Naive B cell (primary cell): ENCODE measurements at regions not wholly inside any gene's neighbourhood (a gene's known extent, or its start where the extent isn't known, plus 50 kb on each side); places are given as distances from the start of the nearest gene placed in this dataset.
A peak's percentile ranks its signal among the peaks of the same experiment; 100 is the strongest.
"Not testable (repeated sequence)": the region's sequence is repeated elsewhere in the genome, so short reads cannot be mapped to it uniquely, and the experiment has no call there.

ENCODE experiments used
- ATAC-seq, 2 donors: fragments of 150-1000 bp; cut with Tn5 transposase; 2 replicates each; pipeline ENCODE4 v1.10.0; 2021; ENCODE audit warnings: low read depth in 2 of 2, mild to moderate bottlenecking in 2 of 2, moderate library complexity in 2 of 2
- DNase-seq: peaks from one replicate; pipeline ENCODE4 v3.0.0; 2022
- H3K27ac Mint-ChIP-seq, 6 donors: one replicate each; pipeline ENCODE4 v1.8.0; 2020 to 2022; ENCODE audit warnings: mild to moderate bottlenecking in 6 of 6, mixed read lengths in 6 of 6, moderate library complexity in 5 of 6, inconsistent platforms in 2 of 6
- H3K27me3 Mint-ChIP-seq, 3 donors: one replicate each; pipeline ENCODE4 v1.8.0; 2021 to 2022; ENCODE audit warnings: mixed read lengths in 3 of 3, mild to moderate bottlenecking in 1 of 3
- H3K36me3 Mint-ChIP-seq, 2 donors: one replicate each; pipeline ENCODE4 v1.8.0; 2020 to 2022; ENCODE audit warnings: mixed read lengths in 2 of 2, inconsistent platforms in 1 of 2, mild to moderate bottlenecking in 1 of 2
- H3K4me1 Mint-ChIP-seq, 3 donors: one replicate each; pipeline ENCODE4 v1.8.0; 2020 to 2022; ENCODE audit warnings: mixed read lengths in 3 of 3, inconsistent platforms in 1 of 3, mild to moderate bottlenecking in 1 of 3, moderate library complexity in 1 of 3
- H3K4me3 Mint-ChIP-seq, 8 donors: one replicate each; pipeline ENCODE4 v1.8.0; 2020 to 2022; ENCODE audit warnings: mild to moderate bottlenecking in 8 of 8, mixed read lengths in 8 of 8, moderate library complexity in 8 of 8, inconsistent platforms in 2 of 8
- H3K9me3 Mint-ChIP-seq, 7 donors: one replicate each; pipeline ENCODE4 v1.8.0; 2020 to 2022; ENCODE audit warnings: mixed read lengths in 7 of 7, mild to moderate bottlenecking in 5 of 7, inconsistent platforms in 2 of 7, moderate library complexity in 1 of 7

DNA sequence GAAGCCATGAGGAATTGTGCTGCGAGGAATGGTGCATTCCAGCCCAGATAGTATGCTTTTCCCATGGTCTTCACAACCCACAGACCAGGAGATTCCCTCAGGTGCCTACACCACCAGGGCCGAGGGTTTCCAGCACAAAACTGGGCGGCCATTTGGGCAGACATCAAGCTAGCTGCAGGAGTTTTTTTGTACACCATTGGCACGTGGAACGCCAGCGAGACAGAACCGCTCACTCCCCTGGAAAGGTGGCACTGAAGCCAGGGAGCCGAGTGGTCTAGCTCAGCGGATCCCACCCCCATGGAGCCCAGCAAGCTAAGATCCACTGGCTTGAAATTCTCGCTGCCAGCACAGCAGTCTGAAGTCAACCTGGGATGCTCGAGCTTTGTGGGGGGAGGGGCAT is 228.6 kb upstream of the SLC30A5 start:
- H3K4me3 Mint-ChIP-seq, DNase-seq, H3K27ac Mint-ChIP-seq, H3K4me1 Mint-ChIP-seq, ATAC-seq: not testable (repeated sequence)
- H3K9me3 Mint-ChIP-seq, result peaks cover 9 to 26% (median 13%) of the 10 kb centered on the region in 7 donors
- peaks cover 27 to 48% (median 43%) of the 10 kb centered on the region in 3 donors for H3K27me3 Mint-ChIP-seq
- H3K36me3 Mint-ChIP-seq, result peaks cover 0 to 14% of the 10 kb centered on the region in 2 donors

GRCh38 chr5:68872088-68872839 is 221.6 kb upstream of the SLC30A5 start:
- peaks cover 0 to 1% (median 0%) of the 10 kb centered on the region in 7 donors for H3K9me3 Mint-ChIP-seq
- ATAC-seq, result no peak
- H3K4me1 Mint-ChIP-seq, result no peaks in the 10 kb centered on the region
- peaks cover 0 to 13% (median 4%) of the 10 kb centered on the region in 3 donors for H3K27me3 Mint-ChIP-seq
- H3K36me3 Mint-ChIP-seq, result no peaks in the 10 kb centered on the region
- H3K4me3 Mint-ChIP-seq, result no peak overlapping the region
- peak overlapping the region in 1 of 6 donors; percentile 30 for H3K27ac Mint-ChIP-seq
- no peak for DNase-seq

GRCh38 chr5:68873198-68873597 is 220.6 kb upstream of the SLC30A5 start:
- H3K36me3 Mint-ChIP-seq, result no peaks in the 10 kb centered on the region
- H3K27ac Mint-ChIP-seq, result no peak overlapping the region
- H3K9me3 Mint-ChIP-seq, result peaks cover 0 to 1% (median 0%) of the 10 kb centered on the region in 7 donors
- ATAC-seq (no peak), DNase-seq (no peak)
- no peaks in the 10 kb centered on the region for H3K4me1 Mint-ChIP-seq
- H3K27me3 Mint-ChIP-seq, result peaks cover 0 to 5% (median 0%) of the 10 kb centered on the region in 3 donors
- H3K4me3 Mint-ChIP-seq, result no peak overlapping the region

DNA sequence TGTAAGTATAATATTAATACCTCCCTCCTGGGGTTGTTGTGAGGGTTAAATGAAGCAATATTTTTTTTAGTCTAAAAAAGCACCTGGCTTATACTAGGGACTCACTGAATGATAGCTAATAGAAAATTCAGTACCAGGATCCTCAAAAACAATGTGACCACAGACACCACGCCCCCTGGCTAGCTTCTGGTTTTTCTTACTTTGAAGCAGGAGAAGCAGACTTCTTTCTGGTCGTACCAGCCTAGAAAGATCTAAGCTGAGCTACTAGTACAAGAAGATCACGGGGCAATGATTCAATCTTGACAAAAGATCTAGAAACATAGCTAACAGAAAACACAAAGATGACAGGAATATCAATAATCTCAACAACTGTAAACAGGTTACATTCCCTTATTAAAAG is 218.5 kb upstream of the SLC30A5 start:
- peak overlapping the region in 1 of 6 donors; percentile 16 for H3K27ac Mint-ChIP-seq
- no peaks in the 10 kb centered on the region for H3K27me3 Mint-ChIP-seq
- no peak for ATAC-seq
- no peaks in the 10 kb centered on the region for H3K4me1 Mint-ChIP-seq
- DNase-seq, result no peak
- no peaks in the 10 kb centered on the region for H3K36me3 Mint-ChIP-seq
- no peak overlapping the region for H3K4me3 Mint-ChIP-seq
- peaks cover 0 to 2% (median 0%) of the 10 kb centered on the region in 7 donors for H3K9me3 Mint-ChIP-seq

DNA sequence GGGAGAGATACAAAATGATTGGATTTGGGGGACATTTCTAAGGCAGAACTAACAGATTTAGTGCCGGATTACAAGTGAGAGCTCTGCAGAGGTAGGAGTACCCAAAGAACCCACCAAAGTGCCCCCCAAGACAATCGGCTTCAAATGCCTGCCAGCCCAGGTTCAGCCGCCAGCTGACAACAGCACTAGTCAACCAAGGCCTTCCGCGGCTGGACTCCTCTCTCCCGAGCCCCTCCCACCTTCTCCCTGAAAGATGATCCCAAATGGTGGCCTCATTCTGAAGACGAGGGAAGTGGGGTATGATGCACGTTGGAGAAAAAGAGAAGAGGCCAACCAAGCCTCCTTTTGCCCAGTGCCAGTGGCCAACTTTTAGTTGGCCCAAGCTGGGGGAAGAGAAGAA is 210.4 kb upstream of the SLC30A5 start:
- no peak overlapping the region for H3K4me3 Mint-ChIP-seq
- H3K27ac Mint-ChIP-seq, result peak overlapping the region in 1 of 6 donors; percentile 15

DNA sequence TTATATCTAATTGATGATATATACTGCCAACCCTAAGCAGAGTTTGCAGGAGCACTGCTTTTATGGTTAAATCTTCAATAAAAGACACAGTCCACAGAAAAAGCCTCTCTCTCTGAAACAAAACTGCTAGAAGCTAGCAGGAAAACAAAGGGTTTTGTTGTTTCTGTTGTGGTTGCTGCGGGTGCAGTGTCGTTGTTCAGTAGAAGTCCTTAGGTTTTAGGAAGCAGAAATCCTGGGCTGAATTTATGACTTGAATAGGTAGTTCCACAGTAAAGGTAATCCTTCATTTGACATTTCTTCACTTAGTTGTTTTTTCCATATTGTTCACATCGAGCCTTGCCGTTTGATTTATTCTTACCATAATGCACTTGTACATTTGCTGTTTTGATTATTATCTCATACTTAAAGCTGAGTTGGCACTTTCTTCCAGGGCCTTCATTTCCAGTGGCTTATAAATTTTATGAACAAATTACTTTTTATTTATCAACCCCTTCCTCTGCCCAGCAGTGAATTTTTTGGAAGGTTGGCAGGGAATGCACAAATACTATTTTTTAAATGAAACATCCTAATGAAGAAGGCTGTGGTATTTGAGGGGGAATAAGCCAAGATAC is 209.6 kb upstream of the SLC30A5 start:
- Mint-ChIP-seq H3K36me3 (no peaks in the 10 kb centered on the region), H3K9me3 (peaks cover 0 to 5% (median 0%) of the 10 kb centered on the region in 7 donors), H3K4me1 (peaks cover 0 to 5% (median 0%) of the 10 kb centered on the region in 3 donors), H3K4me3 (no peak overlapping the region), H3K27ac (peak overlapping the region in 1 of 6 donors; percentile 10), H3K27me3 (peaks cover 0 to 10% (median 0%) of the 10 kb centered on the region in 3 donors)
- ATAC-seq (no peak), DNase-seq (no peak)

More for the DNA sequence above, 210.4 kb upstream of the SLC30A5 start:
- Mint-ChIP-seq H3K36me3 (no peaks in the 10 kb centered on the region), H3K4me1 (peaks cover 0 to 5% (median 0%) of the 10 kb centered on the region in 3 donors), H3K9me3 (peaks cover 0 to 5% (median 0%) of the 10 kb centered on the region in 7 donors), H3K27me3 (peaks cover 0 to 10% (median 0%) of the 10 kb centered on the region in 3 donors)
- no peak for ATAC-seq
- no peak for DNase-seq

DNA sequence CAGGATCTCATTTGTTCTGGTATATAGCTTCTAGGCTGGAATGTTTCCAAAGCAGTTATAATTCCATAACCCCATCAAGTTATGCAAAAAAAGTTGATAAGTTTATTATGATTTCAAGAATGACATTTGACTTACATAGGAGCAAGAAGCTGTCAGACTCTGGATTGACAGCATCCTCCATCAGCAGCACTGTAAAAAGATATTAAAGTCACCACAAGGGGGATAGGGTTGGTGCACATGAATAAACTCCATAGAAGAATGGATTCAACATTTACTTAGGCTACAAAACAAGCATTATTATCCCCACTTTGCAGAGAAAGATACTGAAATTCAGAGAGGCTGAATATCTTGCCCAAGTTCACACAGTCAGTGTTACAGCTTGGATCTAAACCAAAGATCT is 208.9 kb upstream of the SLC30A5 start:
- DNase-seq (no peak), ATAC-seq (no peak)

DNA sequence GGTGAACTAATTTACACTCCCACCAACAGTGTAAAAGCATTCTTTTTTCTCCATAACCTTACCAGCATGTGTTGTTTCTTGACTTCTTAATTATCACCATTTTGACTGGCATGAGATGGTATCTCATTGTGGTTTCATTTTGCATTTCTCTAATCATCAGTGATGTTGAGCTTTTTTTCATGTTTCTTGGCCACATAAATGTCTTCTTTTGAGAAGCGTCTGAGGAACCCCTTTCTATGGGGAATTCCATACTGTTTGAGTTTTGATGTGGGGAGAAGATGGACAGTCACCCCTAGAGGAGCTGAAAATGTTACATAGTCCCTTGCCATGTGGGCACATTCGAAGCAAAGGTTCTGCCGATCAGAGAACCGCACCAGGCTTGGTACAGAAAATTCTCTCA is 207.0 kb upstream of the SLC30A5 start:
- Mint-ChIP-seq H3K4me1 (peaks cover 0 to 5% (median 0%) of the 10 kb centered on the region in 3 donors), H3K9me3 (peaks cover 0 to 5% (median 0%) of the 10 kb centered on the region in 7 donors), H3K36me3 (no peaks in the 10 kb centered on the region), H3K4me3 (no peak overlapping the region), H3K27me3 (peaks cover 0 to 10% (median 0%) of the 10 kb centered on the region in 3 donors), H3K27ac (no peak overlapping the region)
- DNase-seq, result no peak
- no peak for ATAC-seq

More for the DNA sequence above, 208.9 kb upstream of the SLC30A5 start:
- Mint-ChIP-seq H3K9me3 (peaks cover 0 to 5% (median 0%) of the 10 kb centered on the region in 7 donors), H3K4me3 (no peak overlapping the region), H3K36me3 (no peaks in the 10 kb centered on the region), H3K27me3 (peaks cover 0 to 10% (median 0%) of the 10 kb centered on the region in 3 donors), H3K27ac (no peak overlapping the region), H3K4me1 (peaks cover 0 to 5% (median 0%) of the 10 kb centered on the region in 3 donors)

GRCh38 chr5:68891718-68892117 is 202.1 kb upstream of the SLC30A5 start:
- H3K36me3 Mint-ChIP-seq, result no peaks in the 10 kb centered on the region
- H3K4me1 Mint-ChIP-seq, result no peaks in the 10 kb centered on the region
- DNase-seq (no peak), ATAC-seq (no peak)
- H3K27ac Mint-ChIP-seq, result no peak overlapping the region
- H3K9me3 Mint-ChIP-seq, result peaks cover 0 to 5% (median 0%) of the 10 kb centered on the region in 7 donors
- no peak overlapping the region for H3K4me3 Mint-ChIP-seq
- peaks cover 0 to 8% (median 3%) of the 10 kb centered on the region in 3 donors for H3K27me3 Mint-ChIP-seq

- no peak overlapping the region for H3K4me3 Mint-ChIP-seq
- H3K36me3 Mint-ChIP-seq, result no peaks in the 10 kb centered on the region
- ATAC-seq (no peak), DNase-seq (no peak)
- peaks cover 0 to 8% (median 0%) of the 10 kb centered on the region in 7 donors for H3K9me3 Mint-ChIP-seq
- no peaks in the 10 kb centered on the region for H3K4me1 Mint-ChIP-seq
- peaks cover 0 to 14% (median 3%) of the 10 kb centered on the region in 3 donors for H3K27me3 Mint-ChIP-seq
- no peak overlapping the region for H3K27ac Mint-ChIP-seq
Measured at GRCh38 chr5:68894673-68895072, 199.1 kb upstream of the SLC30A5 start.

DNA sequence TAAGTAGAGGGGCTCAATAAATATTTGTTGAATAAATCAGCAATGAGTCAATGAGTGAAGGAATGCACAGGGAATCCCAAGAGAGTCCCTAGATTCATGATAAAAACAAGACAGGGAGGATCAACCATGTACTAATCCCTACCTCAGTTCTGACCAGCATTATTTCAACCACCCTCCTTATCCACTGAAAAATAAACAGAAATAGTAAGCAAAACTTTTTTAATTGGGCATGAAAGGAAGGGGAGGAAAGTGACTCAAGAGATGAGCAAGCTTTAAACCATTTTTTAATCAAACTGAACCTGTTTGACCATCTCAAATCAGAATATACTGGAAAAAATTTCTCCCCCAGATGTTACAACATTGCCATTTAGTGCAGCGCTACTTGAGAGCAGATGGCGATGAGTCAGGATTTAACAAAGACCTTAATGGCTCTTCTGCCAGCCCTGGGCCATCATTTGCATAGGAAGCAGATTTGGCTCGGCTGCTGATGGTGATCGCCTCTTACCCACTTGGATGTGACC is 194.8 kb upstream of the SLC30A5 start:
- Mint-ChIP-seq H3K4me1 (no peaks in the 10 kb centered on the region), H3K36me3 (no peaks in the 10 kb centered on the region), H3K27ac (no peak overlapping the region), H3K4me3 (peak overlapping the region in 1 of 8 donors; percentile 7), H3K27me3 (peaks cover 0 to 14% (median under 1%) of the 10 kb centered on the region in 3 donors), H3K9me3 (peaks cover 0 to 8% (median 0%) of the 10 kb centered on the region in 7 donors)
- DNase-seq, result no peak
- ATAC-seq, result no peak

DNA sequence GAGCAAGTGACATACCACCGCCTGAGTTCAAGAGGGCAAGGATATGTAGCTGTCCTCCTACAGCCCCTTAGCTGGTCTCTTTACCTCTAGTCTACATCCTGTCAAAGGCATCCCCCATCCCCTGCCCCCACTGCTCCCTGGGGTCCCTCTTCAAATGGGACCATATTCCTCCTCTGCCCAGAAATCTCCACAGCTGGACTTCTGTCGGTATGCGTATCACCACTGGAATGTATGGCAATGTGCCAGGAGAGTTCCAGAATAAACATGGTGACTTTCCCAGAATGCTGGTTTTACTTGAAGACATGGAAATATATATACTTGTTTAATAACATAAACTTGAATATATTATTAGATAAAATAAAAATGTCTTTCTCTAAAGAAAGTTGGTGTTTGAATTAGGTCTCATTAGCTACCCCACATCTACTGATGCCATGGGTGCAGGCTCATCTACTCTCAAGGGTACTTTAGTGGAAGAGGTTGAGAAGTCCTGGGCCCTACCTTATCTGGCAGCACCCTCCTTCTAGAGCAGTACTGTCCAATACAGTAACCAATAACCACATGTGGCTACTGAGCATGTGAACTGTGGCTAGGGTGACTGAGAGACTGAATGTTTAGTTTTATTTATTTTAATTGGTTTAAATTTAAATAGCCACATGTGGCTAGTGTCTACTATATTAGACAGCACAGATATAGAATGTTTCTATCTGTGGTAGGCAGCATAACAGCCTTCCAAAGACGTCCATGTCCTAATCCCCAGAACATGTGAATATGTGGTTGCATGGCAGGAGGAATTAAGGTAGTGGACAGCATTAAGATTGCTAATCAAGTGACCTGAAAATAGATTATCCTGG is 181.7 kb upstream of the SLC30A5 start:
- DNase-seq, result no peak
- H3K9me3 Mint-ChIP-seq, result peaks cover 0 to 5% (median 1%) of the 10 kb centered on the region in 7 donors
- H3K27me3 Mint-ChIP-seq, result no peaks in the 10 kb centered on the region
- H3K27ac Mint-ChIP-seq, result no peak overlapping the region
- ATAC-seq, result no peak
- peaks cover 0 to 7% of the 10 kb centered on the region in 2 donors for H3K36me3 Mint-ChIP-seq
- no peaks in the 10 kb centered on the region for H3K4me1 Mint-ChIP-seq
- H3K4me3 Mint-ChIP-seq, result no peak overlapping the region

- H3K4me3 Mint-ChIP-seq, result no peak overlapping the region
- H3K9me3 Mint-ChIP-seq, result peaks cover 9 to 22% (median 14%) of the 10 kb centered on the region in 7 donors
- H3K27me3 Mint-ChIP-seq, result no peaks in the 10 kb centered on the region
- H3K4me1 Mint-ChIP-seq, result no peaks in the 10 kb centered on the region
- peaks cover 0 to 12% of the 10 kb centered on the region in 2 donors for H3K36me3 Mint-ChIP-seq
- no peak overlapping the region for H3K27ac Mint-ChIP-seq
- ATAC-seq, result no peak
- DNase-seq, result no peak
Measured at GRCh38 chr5:68915079-68915478, 178.7 kb upstream of the SLC30A5 start.
